Astrocyte (in vitro differentiated cells and primary cell): ENCODE measurements at regions not wholly inside any gene's neighbourhood (a gene's known extent, or its start where the extent isn't known, plus 50 kb on each side); places are given as distances from the start of the nearest gene placed in this dataset.

ENCODE experiments used
- DNase-seq: peaks from one replicate; pipeline ENCODE4 v3.0.0-alpha.2; 2010; ENCODE audit warnings: low read depth
- FAIRE-seq: peaks from 2 replicates; lab custom pipeline; 2011; peaks lifted over from hg19 to GRCh38; lab: Jason Lieb, UNC
- H2AFZ ChIP-seq: 2 replicates; pipeline ENCODE4 v1.6.0; 2012; ENCODE audit warnings: low read depth, low read length, inconsistent platforms
- H3K27ac ChIP-seq: 2 replicates; pipeline ENCODE4 v1.5.1; 2011; ENCODE audit warnings: low read depth, low read length, inconsistent platforms
- H3K27me3 ChIP-seq: 2 replicates; pipeline ENCODE4 v1.6.0; 2011; ENCODE audit warnings: low read length, inconsistent platforms; ENCODE audit not compliant: insufficient read depth
- H3K36me3 ChIP-seq: 2 replicates; pipeline ENCODE4 v1.5.1; 2011; ENCODE audit warnings: low read length, inconsistent platforms; ENCODE audit not compliant: insufficient read depth
- H3K4me1 ChIP-seq: 2 replicates; pipeline ENCODE4 v1.5.1; 2011; ENCODE audit warnings: low read length, inconsistent platforms; ENCODE audit not compliant: insufficient read depth
- H3K4me2 ChIP-seq: 2 replicates; pipeline ENCODE4 v1.6.0; 2012; ENCODE audit warnings: low read length, inconsistent platforms
- H3K4me3 ChIP-seq: 2 replicates; pipeline ENCODE4 v1.5.1; 2011; ENCODE audit warnings: low read depth, mild to moderate bottlenecking, low read length, inconsistent platforms; ENCODE audit not compliant: insufficient read depth
- H3K79me2 ChIP-seq: 2 replicates; pipeline ENCODE4 v1.6.0; 2012; ENCODE audit warnings: mild to moderate bottlenecking, low read length, inconsistent platforms; ENCODE audit not compliant: insufficient read depth
- H3K9ac ChIP-seq: 2 replicates; pipeline ENCODE4 v1.6.0; 2012; ENCODE audit warnings: mild to moderate bottlenecking, low read length, inconsistent platforms
- H3K9me3 ChIP-seq: 2 replicates; pipeline ENCODE4 v1.5.1; 2012; ENCODE audit warnings: low read depth, mild to moderate bottlenecking, low read length, inconsistent platforms; ENCODE audit not compliant: insufficient read depth
- H4K20me1 ChIP-seq: 2 replicates; pipeline ENCODE4 v1.6.0; 2012; ENCODE audit warnings: low read length, inconsistent platforms; ENCODE audit not compliant: insufficient read depth
- H3K27ac Mint-ChIP-seq: one replicate; pipeline ENCODE4 v1.8.0; 2021; ENCODE audit warnings: mild to moderate bottlenecking, mixed read lengths; ENCODE audit not compliant: unreplicated experiment
- H3K27me3 Mint-ChIP-seq: one replicate; pipeline ENCODE4 v1.8.0; 2021; ENCODE audit warnings: low read depth, mixed read lengths; ENCODE audit not compliant: unreplicated experiment
- H3K36me3 Mint-ChIP-seq: one replicate; pipeline ENCODE4 v1.8.0; 2021; ENCODE audit warnings: low read depth, mixed read lengths; ENCODE audit not compliant: unreplicated experiment
- H3K4me1 Mint-ChIP-seq: one replicate; pipeline ENCODE4 v1.8.0; 2021; ENCODE audit warnings: low read depth, mixed read lengths; ENCODE audit not compliant: unreplicated experiment
- H3K4me3 Mint-ChIP-seq: one replicate; pipeline ENCODE4 v1.8.0; 2021; ENCODE audit warnings: mild to moderate bottlenecking, moderate library complexity, mixed read lengths; ENCODE audit not compliant: unreplicated experiment
- H3K9me3 Mint-ChIP-seq: one replicate; pipeline ENCODE4 v1.8.0; 2021; ENCODE audit warnings: mild to moderate bottlenecking, mixed read lengths; ENCODE audit not compliant: unreplicated experiment
- CTCF ChIP-seq: IDR thresholded peaks from 2 replicates; pipeline ENCODE4 v1.5.1; 2011; ENCODE audit warnings: low read depth, mild to moderate bottlenecking, inconsistent platforms, low read length, moderate library complexity; ENCODE audit not compliant: insufficient read depth
- EZH2 ChIP-seq: IDR thresholded peaks from 2 replicates; pipeline ENCODE4 v1.6.1; 2012; ENCODE audit warnings: mild to moderate bottlenecking, low read length, inconsistent platforms; ENCODE audit not compliant: insufficient read depth

DNA sequence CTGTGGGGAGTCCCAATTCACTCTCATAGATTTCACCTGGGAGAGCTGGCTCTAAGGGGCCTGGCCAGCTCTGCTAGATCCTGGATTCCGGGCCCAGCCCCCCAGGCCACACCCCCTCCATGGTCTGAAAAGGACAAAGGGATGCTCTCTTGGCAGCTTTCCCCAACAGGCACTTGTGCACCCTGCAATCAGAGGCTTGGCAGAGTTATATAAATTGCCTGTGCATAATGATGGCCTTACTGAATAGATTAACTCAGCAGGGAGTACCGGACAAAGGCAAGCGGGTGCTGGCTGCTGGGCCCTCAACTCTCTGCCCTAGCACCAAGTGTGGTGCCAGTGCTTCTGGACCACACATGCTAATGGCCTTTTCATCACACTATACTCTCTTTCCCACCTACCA, 461.6 kb downstream of the BUD13 start:
- H3K9me3 ChIP-seq, result no peaks in the 10 kb centered on the region
- TF ChIP-seq CTCF (no peak), EZH2 (no peak)
- Mint-ChIP-seq H3K27me3 (peaks cover 20% of the 10 kb centered on the region), H3K4me1 (peaks cover 30% of the 10 kb centered on the region), H3K4me3 (no peak overlapping the region), H3K27ac (no peak overlapping the region), H3K9me3 (no peaks in the 10 kb centered on the region), H3K36me3 (no peaks in the 10 kb centered on the region)
- no peak overlapping the region for H3K4me2 ChIP-seq
- H2AFZ ChIP-seq, result no peak overlapping the region
- DNase-seq (no peak), FAIRE-seq (no peak)
- H3K36me3 ChIP-seq, result no peaks in the 10 kb centered on the region
- H3K4me3 ChIP-seq, result no peak overlapping the region
- H3K4me1 ChIP-seq, result peaks cover 25% of the 10 kb centered on the region
- no peak overlapping the region for H3K27ac ChIP-seq
- no peaks in the 10 kb centered on the region for H4K20me1 ChIP-seq
- no peak overlapping the region for H3K9ac ChIP-seq
- H3K79me2 ChIP-seq, result no peaks in the 10 kb centered on the region
- no peaks in the 10 kb centered on the region for H3K27me3 ChIP-seq

DNA sequence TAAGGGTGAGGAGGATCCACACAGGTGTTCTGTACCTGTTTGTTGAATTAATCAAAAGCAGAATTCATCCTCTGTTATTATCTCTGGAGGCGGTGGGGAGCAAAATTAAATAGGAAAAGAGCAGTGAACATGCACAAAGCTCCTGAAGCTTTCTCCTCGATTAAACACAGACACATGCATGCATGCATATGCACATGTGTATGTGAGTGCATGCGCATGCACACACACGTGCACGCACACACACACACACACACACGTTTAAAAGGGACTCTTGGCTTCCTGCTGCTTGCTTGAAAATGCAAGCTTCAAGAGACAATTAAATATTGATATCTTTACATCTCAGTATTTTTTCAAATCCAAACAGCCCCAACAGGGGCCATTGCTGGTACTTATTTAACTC, 462.1 kb downstream of the BUD13 start:
- H3K4me1 Mint-ChIP-seq, result peaks cover 30% of the 10 kb centered on the region
- peaks cover 2% of the 10 kb centered on the region for H3K9me3 Mint-ChIP-seq
- Histone ChIP-seq H2AFZ (no peak overlapping the region), H3K36me3 (no peaks in the 10 kb centered on the region), H3K27ac (no peak overlapping the region), H3K9ac (no peak overlapping the region), H3K4me1 (peaks cover 25% of the 10 kb centered on the region), H3K4me2 (peak overlapping the region; percentile 60), H3K9me3 (no peaks in the 10 kb centered on the region), H4K20me1 (no peaks in the 10 kb centered on the region), H3K4me3 (no peak overlapping the region), H3K79me2 (no peaks in the 10 kb centered on the region), H3K27me3 (no peaks in the 10 kb centered on the region)
- no peak overlapping the region for H3K4me3 Mint-ChIP-seq
- H3K27ac Mint-ChIP-seq, result no peak overlapping the region
- DNase-seq, result no peak
- no peak for FAIRE-seq
- H3K36me3 Mint-ChIP-seq, result no peaks in the 10 kb centered on the region
- TF ChIP-seq EZH2 (no peak), CTCF (no peak)
- peaks cover 22% of the 10 kb centered on the region for H3K27me3 Mint-ChIP-seq

DNA sequence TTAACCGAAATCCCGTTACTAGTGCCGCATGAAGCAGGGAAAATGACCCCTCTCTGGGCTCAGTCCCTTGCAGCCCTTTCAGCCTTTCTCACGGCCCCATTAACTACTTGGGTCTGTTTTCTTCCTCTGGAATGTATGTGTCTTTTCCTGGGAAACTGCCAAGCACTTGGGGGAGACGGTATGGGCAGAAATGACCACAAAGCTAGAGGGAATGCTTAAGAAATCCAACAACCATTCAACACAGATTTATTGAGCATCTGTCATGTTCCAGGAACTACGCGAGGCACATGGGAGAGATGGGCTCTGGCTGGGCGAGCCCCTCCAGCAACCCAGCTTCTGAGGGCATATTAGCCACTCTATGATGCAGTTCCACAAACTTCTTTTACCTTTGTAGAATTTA, 462.6 kb downstream of the BUD13 start:
- H3K79me2 ChIP-seq, result no peaks in the 10 kb centered on the region
- H4K20me1 ChIP-seq, result no peaks in the 10 kb centered on the region
- no peak overlapping the region for H3K4me3 ChIP-seq
- TF ChIP-seq EZH2 (no peak), CTCF (no peak)
- Mint-ChIP-seq H3K36me3 (no peaks in the 10 kb centered on the region), H3K4me3 (no peak overlapping the region), H3K9me3 (peaks cover 4% of the 10 kb centered on the region), H3K4me1 (peaks cover 30% of the 10 kb centered on the region), H3K27me3 (peaks cover 22% of the 10 kb centered on the region), H3K27ac (peak overlapping the region; percentile 81)
- H3K4me2 ChIP-seq, result peak overlapping the region; percentile 60
- no peak overlapping the region for H2AFZ ChIP-seq
- no peak overlapping the region for H3K27ac ChIP-seq
- no peaks in the 10 kb centered on the region for H3K9me3 ChIP-seq
- H3K9ac ChIP-seq, result no peak overlapping the region
- peak; percentile 81 for DNase-seq
- no peak for FAIRE-seq
- H3K36me3 ChIP-seq, result no peaks in the 10 kb centered on the region
- no peaks in the 10 kb centered on the region for H3K27me3 ChIP-seq
- H3K4me1 ChIP-seq, result peaks cover 25% of the 10 kb centered on the region
